ENCODE measurements at regions not wholly inside any gene's neighbourhood (a gene's known extent, or its start where the extent isn't known, plus 50 kb on each side); places are given as distances from the start of the nearest gene placed in this dataset.
"Not testable (repeated sequence)": the region's sequence is repeated elsewhere in the genome, so short reads cannot be mapped to it uniquely, and the experiment has no call there.

DNA sequence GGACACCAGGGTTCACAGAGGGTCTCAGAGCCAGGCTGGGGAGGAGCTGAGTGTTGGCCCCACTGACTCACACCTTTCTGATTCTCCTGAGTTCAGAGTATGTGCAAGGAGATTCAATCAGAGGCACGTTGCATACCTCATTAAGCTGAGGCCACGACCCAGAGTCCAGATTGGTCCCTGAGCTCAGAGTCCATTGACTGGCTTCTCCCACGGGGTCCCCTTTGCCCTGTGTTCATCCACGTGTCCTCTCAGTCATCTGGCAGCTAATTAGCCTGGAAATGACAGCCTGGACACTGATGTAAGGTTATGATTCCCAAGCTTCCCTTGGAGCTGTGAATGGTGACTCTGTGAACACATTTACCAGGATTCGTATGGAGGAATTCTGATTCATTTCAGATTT lies 267.2 kb downstream of the SH3BP4 start:
- DNase-seq (ENCODE audit: low spot score), result no peak

DNA sequence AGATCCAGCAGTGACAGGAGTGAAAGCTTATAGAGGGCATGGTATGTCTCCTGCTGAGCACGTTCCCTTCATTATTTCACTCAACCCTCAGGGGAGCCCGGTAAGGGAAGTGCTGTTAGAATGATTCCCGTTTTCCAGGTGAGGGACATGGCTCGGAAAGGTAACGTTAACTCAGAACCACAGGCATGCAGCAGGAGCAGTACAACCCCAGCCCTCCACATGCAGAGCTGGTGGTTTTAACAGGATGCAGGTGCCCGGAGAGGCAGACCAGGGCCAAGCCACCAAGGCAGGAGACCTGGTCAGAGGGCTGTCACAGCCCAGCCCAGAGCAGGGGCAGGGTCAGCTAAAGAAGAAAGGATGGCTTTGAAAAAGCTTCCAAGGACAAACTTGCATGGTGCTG lies 268.5 kb downstream of the SH3BP4 start:
- DNase-seq (ENCODE audit: low spot score), result no peak

DNA sequence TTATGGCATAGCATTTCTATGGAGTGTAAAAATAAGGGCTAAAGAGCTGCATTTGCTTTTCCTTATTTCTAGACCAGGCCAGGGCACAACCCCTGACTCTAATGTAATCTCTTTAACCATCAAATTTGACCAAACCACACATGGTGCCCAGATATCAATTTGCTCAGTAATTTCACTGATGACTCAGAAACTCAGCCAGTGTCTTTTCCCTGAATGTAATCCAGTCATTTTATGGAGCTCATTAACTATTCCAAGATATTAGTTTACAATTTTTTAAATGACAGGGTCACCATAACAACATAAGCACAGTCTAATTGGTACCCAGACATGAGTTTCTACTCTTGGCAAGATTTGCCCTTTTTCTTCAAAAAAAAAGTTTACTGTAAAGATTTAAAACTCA lies 270.8 kb upstream of the AGAP1 start:
- DNase-seq (ENCODE audit: low spot score), result no peak

DNA sequence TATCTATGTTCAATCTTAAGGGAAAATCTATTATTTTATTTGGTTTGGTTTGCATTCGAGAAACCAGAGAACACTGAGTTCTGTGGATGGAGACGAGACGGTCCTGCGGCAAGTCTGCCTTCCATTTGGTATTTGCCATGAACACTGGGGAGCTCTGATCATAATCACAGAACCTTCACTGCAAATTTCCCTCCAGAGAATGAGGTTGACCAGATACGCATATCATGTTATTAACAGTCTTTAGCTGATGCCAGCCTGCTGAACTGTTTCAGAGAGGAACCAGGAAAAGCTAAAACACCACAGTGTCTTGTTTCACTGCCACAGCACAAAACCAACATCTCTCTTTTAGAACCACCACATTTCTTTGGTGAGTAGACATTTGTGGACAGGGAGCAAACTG lies 269.4 kb upstream of the AGAP1 start:
- DNase-seq (ENCODE audit: low spot score), result no peak

DNA sequence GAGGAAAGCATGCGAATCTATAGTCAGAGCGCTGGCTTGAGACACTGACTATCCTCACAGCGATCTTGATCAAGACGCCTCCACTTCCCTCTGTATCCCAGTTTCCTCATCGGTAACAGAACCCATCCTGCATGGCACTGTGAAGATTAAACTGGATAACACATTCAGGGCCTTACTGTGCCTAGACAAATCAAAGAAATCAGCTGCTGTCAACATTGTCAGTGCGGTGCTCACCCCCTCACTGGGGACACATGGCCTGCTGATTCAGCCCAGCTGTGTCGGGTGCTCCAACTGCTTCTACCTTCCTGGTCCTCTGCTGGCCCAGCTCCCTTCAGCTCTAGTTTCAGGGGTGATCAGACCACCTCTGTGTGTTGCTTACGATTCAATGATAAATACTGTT lies 268.6 kb upstream of the AGAP1 start:
- no peak for DNase-seq (ENCODE audit: low spot score)

- DNase-seq (ENCODE audit: low spot score), result no peak
Measured at GRCh38 chr2:235227590-235227989, 266.3 kb upstream of the AGAP1 start.

GRCh38 chr2:235228422-235228821 lies 265.4 kb upstream of the AGAP1 start:
- DNase-seq (ENCODE audit: low spot score), result not testable (repeated sequence)

- no peak for DNase-seq (ENCODE audit: low spot score)
Measured at GRCh38 chr2:235229236-235229635, 264.6 kb upstream of the AGAP1 start.

- DNase-seq (ENCODE audit: low spot score), result no peak
Measured at GRCh38 chr2:235230821-235231601, 262.8 kb upstream of the AGAP1 start.

- no peak for DNase-seq (ENCODE audit: low spot score)
Measured at GRCh38 chr2:235232449-235233433, 261.1 kb upstream of the AGAP1 start.

DNA sequence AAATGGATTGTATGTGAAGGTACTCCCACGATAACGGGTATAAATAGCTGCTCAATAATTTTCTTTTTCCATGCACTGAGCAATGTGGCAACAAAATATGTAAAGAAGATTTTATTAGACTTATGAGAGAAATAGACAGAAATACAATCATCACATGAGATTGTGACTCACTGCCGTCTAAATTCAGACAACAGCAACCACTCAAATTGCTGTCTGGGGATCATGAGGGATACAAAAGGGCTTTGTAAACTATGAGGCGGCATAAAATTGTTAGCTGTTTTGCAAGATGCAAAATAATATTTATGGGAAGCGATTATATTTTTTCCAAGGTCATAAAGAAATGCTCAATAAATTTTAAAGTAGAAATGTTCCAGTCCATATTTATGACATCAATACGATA lies 259.1 kb upstream of the AGAP1 start:
- no peak for DNase-seq (ENCODE audit: low spot score)

DNA sequence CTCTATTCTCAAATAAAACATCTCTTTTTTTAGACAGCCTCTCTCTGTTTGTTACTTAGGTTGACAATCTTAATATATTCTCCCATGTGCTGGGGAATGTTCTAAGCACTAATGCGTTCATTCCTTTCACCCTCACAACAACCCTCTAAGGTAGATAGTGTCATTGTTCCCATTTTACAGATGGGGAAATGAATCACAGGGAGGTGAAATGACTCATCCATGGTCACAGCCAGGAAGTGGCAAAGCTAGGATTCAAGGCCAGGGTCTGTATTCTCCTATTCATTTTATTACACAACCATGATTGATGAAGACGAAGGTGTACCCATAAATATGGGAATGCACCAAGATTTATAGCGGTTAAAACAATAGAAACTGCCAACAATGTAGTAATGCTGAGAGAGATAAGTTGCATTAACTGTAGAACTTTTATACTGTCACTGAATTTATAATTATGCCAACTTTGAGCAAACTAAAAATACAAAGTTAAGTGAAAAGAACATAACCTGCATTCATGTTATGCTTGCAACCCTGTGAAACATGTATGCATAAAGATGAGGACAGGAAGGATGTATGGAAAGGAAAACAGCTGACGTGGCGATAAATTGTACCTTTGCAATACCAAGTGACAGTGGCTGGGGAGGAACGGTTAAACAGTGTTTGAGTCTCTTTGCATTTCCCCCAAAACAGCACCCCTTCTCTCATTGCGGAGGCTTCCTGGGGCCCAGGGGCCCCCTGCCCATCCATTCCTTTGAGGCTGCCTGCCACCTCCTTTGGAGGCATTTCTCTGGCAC lies 257.7 kb upstream of the AGAP1 start:
- DNase-seq (ENCODE audit: low spot score), result no peak

- no peak for DNase-seq (ENCODE audit: low spot score)
Measured at GRCh38 chr2:235238537-235238936, 255.3 kb upstream of the AGAP1 start.

GRCh38 chr2:235240574-235240973 lies 253.3 kb upstream of the AGAP1 start:
- DNase-seq (ENCODE audit: low spot score), result no peak

DNA sequence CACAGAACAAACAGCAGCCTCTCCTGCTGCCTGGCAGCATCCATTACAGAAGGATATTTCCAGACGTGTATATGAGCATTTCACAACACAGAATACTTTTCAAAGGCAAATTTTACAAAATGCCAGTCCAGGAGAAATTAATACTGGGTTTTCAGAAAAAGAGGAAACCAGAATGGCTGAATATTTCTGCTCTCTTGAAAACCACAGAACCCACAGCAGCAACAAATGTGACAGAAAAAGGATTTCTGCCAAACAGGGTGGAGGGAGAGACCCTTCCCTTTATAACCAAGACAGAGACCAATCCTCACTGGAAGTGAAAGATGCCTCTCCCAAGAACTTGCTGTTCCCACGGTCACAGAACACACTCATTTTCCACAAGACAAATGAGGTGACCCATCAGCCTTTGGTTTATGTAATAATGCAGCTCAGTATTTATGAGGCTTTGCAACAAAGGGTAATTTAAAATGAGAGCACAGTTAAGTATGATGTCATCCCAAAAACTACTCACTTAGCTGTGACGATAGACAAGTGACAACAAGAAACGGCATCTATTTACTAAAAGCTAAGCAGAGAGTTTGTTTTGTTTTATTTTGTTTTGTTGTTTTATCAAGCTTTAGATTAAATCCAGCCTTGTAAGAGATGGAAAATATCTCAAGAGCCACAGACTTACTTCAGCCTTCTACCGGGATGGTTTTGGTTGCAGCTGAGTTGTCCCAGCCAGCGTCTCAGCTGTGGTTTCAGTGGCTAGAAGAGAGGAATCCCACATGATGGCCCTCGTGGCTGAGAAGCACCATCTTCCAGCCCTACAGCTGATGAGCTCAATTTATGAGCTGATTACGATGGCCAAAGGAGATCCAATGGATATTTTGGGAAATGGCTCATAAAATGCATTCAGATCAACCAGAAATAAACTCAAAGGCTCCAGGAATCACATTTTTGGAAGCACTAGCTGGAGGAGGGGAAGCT lies 249.3 kb upstream of the AGAP1 start:
- DNase-seq (ENCODE audit: low spot score), result no peak

DNA sequence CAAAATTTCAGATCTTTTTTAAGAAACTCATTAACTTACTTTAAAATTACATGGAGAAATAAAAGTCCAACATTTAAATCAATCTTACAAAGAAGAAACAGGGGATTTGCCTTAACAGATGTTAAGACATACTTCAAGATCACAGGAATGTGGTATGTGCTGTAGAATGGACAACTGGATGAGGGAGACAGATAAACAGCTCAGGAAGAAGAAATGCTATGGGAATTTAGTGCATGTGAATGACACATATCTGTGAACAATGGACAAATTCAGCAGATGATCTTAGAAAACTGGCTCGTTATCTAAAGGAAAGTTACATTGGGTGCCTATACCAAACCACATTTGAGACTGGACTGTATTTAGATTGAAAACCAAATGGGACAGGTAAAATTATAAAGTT lies 246.8 kb upstream of the AGAP1 start:
- no peak for DNase-seq (ENCODE audit: low spot score)

DNA sequence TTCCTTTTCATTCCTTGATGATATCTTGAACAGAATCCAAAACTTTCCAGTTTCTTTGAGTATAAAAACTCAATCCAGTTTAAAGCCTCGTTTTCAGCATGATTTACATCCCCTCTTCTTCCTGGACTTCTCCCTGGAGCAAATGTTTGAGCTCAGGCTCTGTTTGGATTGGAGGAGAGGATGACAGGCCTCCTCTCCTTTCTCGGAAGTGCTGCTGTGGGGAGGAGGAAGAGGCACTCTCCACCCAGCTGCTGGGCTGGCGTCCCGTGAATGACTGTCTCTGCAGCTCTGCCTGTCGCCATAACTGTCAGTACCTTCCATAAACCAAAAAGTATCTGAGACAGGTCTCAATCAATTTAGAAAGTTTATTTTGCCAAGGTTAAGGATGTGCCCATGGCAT lies 238.2 kb upstream of the AGAP1 start:
- no peak for DNase-seq (ENCODE audit: low spot score)

DNA sequence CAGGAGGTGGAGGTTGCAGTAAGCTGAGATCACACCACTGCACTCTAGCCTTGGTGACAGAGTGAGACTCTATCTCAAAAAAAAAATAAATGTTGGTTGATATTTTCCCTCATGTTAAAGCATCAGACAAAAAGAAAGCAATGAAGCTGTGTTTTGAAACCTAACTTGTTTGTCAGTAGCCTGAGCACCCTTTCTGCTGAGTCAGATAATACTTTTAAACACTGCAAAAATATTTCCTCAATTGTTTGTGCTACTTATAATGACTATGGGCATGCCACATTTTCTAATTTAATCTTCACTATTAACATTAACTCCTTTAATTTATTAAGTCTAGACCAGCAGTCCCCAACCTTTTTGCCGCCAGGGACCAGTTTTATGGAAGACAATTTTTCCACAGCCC lies 236.3 kb upstream of the AGAP1 start:
- DNase-seq (ENCODE audit: low spot score), result no peak

- no peak for DNase-seq (ENCODE audit: low spot score)
Measured at GRCh38 chr2:235262750-235263149, 231.1 kb upstream of the AGAP1 start.

DNA sequence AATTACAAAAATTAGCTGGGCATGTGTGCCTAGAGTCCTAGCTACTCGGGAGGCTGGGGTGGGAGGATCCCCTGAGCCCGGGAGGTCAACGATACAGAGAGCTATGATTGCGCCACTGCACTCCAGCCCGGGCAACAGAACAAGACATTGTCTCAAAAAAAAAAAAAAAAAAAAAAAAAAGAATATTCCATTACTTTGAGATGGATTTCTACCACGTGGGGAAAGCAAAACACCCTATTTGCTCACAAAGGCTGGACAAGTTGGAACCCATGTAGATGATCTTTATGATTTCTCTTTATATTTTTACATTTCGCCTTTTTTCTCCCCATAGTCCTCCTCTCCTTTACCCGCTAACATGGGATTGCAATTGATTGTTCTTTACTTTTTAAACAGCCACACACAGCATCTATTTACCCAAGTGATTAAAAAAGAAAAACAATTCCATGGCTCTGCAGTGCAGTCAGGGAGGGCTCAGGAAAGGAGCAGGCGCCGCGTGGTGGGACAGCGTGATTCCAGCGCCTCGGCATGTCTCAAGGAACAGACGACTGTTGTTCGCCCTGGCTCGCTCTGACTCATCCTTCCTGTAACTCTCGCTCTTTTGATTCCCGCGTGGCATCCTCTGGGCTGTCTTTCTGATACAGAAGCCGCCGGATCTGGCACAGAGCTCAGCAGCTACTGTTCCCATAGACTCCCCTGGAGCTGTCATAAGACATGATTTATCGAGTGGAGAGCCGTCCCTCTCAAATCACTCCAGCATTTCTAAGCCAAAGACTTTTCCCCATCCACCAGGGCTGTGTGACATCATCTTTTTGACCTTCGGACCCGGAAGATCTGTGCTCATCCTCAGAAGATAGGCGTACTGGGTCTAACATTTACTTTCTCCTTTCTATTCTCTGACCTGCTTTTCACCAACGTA lies 230.4 kb upstream of the AGAP1 start:
- DNase-seq (ENCODE audit: low spot score), result no peak

All from germinal center (tissue), 1 donor.